ENCODE measurements at regions not wholly inside any gene's neighbourhood (a gene's known extent, or its start where the extent isn't known, plus 50 kb on each side); places are given as distances from the start of the nearest gene placed in this dataset.

DNA sequence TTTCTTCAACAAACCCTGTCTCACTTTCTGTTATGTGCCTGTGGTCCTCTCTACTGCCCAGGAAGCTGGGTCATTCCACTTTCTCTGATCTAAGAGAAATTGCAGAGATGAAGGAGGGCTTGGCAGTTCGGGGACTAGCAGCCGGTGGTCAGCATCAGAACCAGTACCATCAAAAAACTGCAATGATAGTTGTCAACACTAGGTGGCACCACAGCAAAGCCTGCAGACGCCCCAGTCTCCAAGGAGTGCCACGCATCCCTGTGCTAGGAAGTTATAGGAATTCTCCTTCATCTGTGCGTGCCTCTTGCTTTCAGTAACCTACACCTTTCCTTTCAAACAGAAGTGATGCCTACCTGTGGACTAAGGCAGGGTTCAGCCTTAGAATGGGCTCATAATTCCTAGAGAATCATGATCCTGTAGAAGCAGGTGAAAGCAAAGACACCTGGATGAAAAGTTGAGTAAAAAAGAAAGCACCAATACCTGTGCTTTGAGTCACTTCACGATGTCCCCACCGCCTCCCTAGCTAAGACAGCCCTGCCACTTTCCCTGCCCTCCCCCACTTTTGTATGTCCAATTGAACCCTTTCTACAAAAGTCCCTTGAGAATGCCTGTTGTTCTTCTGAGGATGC is 129.2 kb downstream of the ADAMTS1 start:
- Mint-ChIP-seq H3K4me3 (no peak overlapping the region), H3K27ac (no peak overlapping the region), H3K27me3 (ENCODE audit: low read depth, poor library complexity) (peaks cover 3% of the 10 kb centered on the region), H3K4me1 (no peaks in the 10 kb centered on the region), H3K9me3 (no peaks in the 10 kb centered on the region), H3K36me3 (ENCODE audit: low read depth) (no peaks in the 10 kb centered on the region)
- peak; percentile 58 for DNase-seq
- TF ChIP-seq, protein P1, sequence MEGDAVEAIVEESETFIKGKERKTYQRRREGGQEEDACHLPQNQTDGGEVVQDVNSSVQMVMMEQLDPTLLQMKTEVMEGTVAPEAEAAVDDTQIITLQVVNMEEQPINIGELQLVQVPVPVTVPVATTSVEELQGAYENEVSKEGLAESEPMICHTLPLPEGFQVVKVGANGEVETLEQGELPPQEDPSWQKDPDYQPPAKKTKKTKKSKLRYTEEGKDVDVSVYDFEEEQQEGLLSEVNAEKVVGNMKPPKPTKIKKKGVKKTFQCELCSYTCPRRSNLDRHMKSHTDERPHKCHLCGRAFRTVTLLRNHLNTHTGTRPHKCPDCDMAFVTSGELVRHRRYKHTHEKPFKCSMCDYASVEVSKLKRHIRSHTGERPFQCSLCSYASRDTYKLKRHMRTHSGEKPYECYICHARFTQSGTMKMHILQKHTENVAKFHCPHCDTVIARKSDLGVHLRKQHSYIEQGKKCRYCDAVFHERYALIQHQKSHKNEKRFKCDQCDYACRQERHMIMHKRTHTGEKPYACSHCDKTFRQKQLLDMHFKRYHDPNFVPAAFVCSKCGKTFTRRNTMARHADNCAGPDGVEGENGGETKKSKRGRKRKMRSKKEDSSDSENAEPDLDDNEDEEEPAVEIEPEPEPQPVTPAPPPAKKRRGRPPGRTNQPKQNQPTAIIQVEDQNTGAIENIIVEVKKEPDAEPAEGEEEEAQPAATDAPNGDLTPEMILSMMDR (IDR thresholded peaks at IDR 0.05), result peak; percentile 80

DNA sequence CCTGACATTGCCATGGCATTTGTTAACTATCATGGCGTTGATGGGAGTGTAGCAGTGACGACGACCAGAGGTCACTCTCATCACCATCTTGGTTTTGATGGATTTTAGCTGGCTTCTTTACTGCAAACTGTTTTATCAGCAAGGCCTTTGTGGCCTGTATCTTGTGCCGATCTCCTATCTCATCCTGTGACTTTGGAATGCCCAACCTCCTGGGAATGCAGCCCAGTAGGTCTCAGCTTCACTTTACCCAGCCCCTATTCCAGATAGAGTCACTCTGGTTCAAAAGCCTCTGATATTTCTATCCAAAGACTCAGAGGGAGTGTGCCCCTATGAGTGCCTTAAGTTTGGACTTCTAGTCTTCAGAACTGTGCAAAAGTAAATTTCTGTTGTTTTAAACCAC is 130.1 kb downstream of the ADAMTS1 start:
- Mint-ChIP-seq H3K27me3 (ENCODE audit: low read depth, poor library complexity) (peaks cover 4% of the 10 kb centered on the region), H3K36me3 (ENCODE audit: low read depth) (no peaks in the 10 kb centered on the region), H3K9me3 (no peaks in the 10 kb centered on the region), H3K4me1 (no peaks in the 10 kb centered on the region), H3K27ac (no peak overlapping the region), H3K4me3 (no peak overlapping the region)
- TF ChIP-seq, protein P1 (IDR thresholded peaks at IDR 0.05), result no peak
- DNase-seq, result no peak

DNA sequence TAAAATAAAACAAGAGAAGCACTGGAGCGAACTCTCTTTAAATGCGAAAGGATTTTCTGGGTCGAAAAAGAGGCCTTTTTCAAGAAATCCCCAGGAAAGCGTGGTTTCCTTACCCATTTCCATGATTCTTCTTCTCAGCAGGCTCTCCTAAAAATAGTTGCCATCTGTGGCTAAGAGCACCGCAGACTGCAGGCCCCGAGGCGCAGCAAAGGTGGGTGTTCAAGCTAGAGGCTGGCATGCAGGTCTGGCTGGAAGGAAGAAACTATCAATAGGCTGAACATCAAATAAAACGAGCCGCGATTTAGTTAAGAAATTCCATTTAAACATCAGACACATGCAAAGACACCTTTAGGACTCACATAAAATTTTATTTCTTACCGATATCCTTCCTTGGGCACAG is 135.1 kb downstream of the ADAMTS1 start:
- Mint-ChIP-seq H3K9me3 (no peaks in the 10 kb centered on the region), H3K36me3 (ENCODE audit: low read depth) (no peaks in the 10 kb centered on the region), H3K4me3 (no peak overlapping the region), H3K27me3 (ENCODE audit: low read depth, poor library complexity) (peaks cover 12% of the 10 kb centered on the region), H3K27ac (no peak overlapping the region), H3K4me1 (no peaks in the 10 kb centered on the region)
- DNase-seq, result no peak
- TF ChIP-seq, protein P1 (IDR thresholded peaks at IDR 0.05), result no peak

DNA sequence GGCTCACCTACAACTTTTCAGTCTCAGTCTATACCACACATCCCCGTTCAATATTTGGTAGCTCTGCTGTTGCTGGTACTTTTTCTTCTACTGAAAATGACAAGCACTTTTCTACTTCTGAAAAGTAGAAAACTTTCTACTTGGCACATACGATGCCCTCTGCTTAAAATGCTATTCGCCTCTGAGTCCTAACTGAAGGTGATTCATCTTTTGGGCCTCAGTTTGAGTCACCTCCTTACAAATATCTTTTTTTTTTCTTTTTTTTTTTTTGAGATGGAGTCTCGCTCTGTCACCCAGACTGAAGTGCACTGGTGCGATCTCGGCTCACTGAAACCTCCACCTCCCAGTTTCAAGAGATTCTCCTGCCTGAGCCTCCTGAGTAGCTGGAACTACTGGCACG is 136.0 kb upstream of the CYYR1 start:
- H3K27ac Mint-ChIP-seq, result no peak overlapping the region
- no peaks in the 10 kb centered on the region for H3K9me3 Mint-ChIP-seq
- no peak overlapping the region for H3K4me3 Mint-ChIP-seq
- no peaks in the 10 kb centered on the region for H3K36me3 Mint-ChIP-seq (ENCODE audit: low read depth)
- no peak for DNase-seq
- TF ChIP-seq, protein P1 (IDR thresholded peaks at IDR 0.05), result no peak
- H3K27me3 Mint-ChIP-seq (ENCODE audit: low read depth, poor library complexity), result peaks cover 12% of the 10 kb centered on the region
- H3K4me1 Mint-ChIP-seq, result no peaks in the 10 kb centered on the region

DNA sequence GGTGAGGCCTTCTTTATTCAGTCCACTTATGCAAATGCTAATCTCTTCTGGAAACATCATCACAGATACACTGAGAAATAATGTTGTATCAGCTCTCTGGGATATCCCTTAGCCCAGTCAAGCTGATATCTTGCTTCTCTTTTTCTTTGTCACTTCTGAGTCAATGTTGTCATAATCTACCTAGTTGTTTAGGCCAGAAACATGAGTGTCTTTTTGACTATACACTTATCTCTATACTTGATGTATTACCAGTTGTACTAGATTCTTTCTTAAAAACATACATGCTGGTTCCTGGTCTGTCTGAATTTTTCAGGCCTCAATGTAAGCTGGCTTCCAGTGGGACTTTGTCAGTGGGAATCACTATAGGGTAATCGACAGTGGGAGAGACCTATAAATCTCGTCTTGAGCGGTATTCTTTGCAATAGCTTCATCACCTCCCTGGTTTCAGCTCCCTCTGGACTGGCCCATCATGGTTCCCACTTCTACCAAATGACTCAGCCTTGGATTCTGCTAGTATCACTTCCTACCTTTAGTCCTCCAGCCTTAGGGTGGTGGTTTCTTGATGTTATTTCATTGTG is 135.2 kb upstream of the CYYR1 start:
- Mint-ChIP-seq H3K4me3 (no peak overlapping the region), H3K36me3 (ENCODE audit: low read depth) (no peaks in the 10 kb centered on the region), H3K4me1 (no peaks in the 10 kb centered on the region), H3K9me3 (no peaks in the 10 kb centered on the region), H3K27ac (no peak overlapping the region), H3K27me3 (ENCODE audit: low read depth, poor library complexity) (peaks cover 12% of the 10 kb centered on the region)
- TF ChIP-seq, protein P1 (IDR thresholded peaks at IDR 0.05), result no peak
- DNase-seq, result no peak

DNA sequence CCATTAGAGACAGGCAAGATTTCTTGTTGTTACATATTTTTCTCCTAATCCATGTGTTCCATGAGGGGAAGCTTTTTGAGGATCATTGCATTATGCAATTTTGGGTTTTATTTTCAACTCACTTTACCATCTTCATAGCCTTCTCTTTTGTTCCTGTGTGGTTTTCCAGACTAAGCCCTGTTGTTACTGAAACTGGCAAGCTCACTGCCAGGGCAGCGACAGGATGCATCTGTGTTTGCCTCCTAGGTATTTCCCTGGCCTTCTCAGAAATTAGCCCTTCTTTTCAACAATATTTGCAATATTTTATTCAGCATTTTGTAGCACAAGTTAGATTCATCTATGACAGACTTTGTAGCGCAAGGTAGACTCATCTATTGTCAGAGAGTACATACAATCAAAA is 134.2 kb upstream of the CYYR1 start:
- H3K9me3 Mint-ChIP-seq, result peaks cover 7% of the 10 kb centered on the region
- no peak overlapping the region for H3K27ac Mint-ChIP-seq
- H3K27me3 Mint-ChIP-seq (ENCODE audit: low read depth, poor library complexity), result peaks cover 12% of the 10 kb centered on the region
- H3K36me3 Mint-ChIP-seq (ENCODE audit: low read depth), result no peaks in the 10 kb centered on the region
- TF ChIP-seq, protein P1 (IDR thresholded peaks at IDR 0.05), result no peak
- H3K4me3 Mint-ChIP-seq, result no peak overlapping the region
- no peaks in the 10 kb centered on the region for H3K4me1 Mint-ChIP-seq
- no peak for DNase-seq
